Testis (tissue), 2 donors: ENCODE measurements at regions not wholly inside any gene's neighbourhood (a gene's known extent, or its start where the extent isn't known, plus 50 kb on each side); places are given as distances from the start of the nearest gene placed in this dataset.

ENCODE experiments used
- DNase-seq: peaks from one replicate; pipeline ENCODE4 v3.0.0-alpha.2; 2019
- H3K27ac ChIP-seq, 2 donors: fragments of 200-600 bp; sonication (generic); one replicate each; pipeline ENCODE4 v1.5.1; 2019
- H3K27me3 ChIP-seq: fragments of 200-600 bp; sonication (generic); one replicate; pipeline ENCODE4 v1.5.1; 2019
- H3K36me3 ChIP-seq: fragments of 200-600 bp; sonication (generic); one replicate; pipeline ENCODE4 v1.5.1; 2017; ENCODE audit warnings: low read depth; ENCODE audit errors: missing control alignments
- H3K4me1 ChIP-seq: fragments of 200-600 bp; sonication (generic); one replicate; pipeline ENCODE4 v1.5.1; 2019
- H3K4me3 ChIP-seq, 2 donors: fragments of 200-600 bp; sonication (generic); one replicate each; pipeline ENCODE4 v1.5.1; 2017 to 2019
- H3K9me3 ChIP-seq: fragments of 200-600 bp; sonication (generic); one replicate; pipeline ENCODE4 v1.5.1; 2017
- CTCF ChIP-seq, 3 experiments: fragments of 450-650 bp in 2 of 3; fragments of 200-600 bp in 1 of 3; sonication (generic) in 1 of 3; IDR thresholded peaks; one replicate each; pipeline ENCODE4 v1.5.1; 2016 to 2019; ENCODE audit warnings: antibody characterized with exemption in 3 of 3, mild to moderate bottlenecking in 2 of 3, moderate library complexity in 1 of 3
- POLR2A ChIP-seq: fragments of 450-650 bp; IDR thresholded peaks from one replicate; pipeline ENCODE4 v1.6.1; 2017; ENCODE audit warnings: antibody characterized with exemption, mild to moderate bottlenecking, moderate library complexity
- WGBS, 2 donors: methylation state at CpG; one replicate each; pipeline ENCODE4 v1.1.5; 2018; 5-methylcytosine and 5-hydroxymethylcytosine counted together
- intact Hi-C: fragments of 100-400 bp; cut with DNase I; formaldehyde crosslinking; loops from one replicate; pipeline ENCODE4 v1.15.1; 2023; ENCODE audit warnings: low total_unique reads

GRCh38 chr2:234411793-234412192, 85.1 kb downstream of the ARL4C start:
- no peaks in the 10 kb centered on the region for H3K9me3 ChIP-seq
- intact Hi-C loops, result no loop called here
- TF ChIP-seq POLR2A (no peak), CTCF (IDR thresholded peaks at IDR 0.05) (no peak)
- no peak overlapping the region for H3K27ac ChIP-seq
- no peak overlapping the region for H3K4me3 ChIP-seq
- no peaks in the 10 kb centered on the region for H3K4me1 ChIP-seq
- H3K27me3 ChIP-seq, result no peaks in the 10 kb centered on the region
- DNase-seq, result no peak
- no peaks in the 10 kb centered on the region for H3K36me3 ChIP-seq
- whole genome bisulfite sequencing, 2 donors, result 91 to 92% methylated on average over 4 of the region's 4 CpGs

- WGBS, 2 donors, result 49 to 53% methylated on average over 5 of the region's 5 CpGs
- no peaks in the 10 kb centered on the region for H3K4me1 ChIP-seq
These were observed 86.4 kb downstream of the ARL4C start for GRCh38 chr2:234410526-234410925.

GRCh38 chr2:234409590-234409989, 87.3 kb downstream of the ARL4C start:
- Histone ChIP-seq H3K4me3 (peak overlapping the region in 1 of 2 donors; percentile 7), H3K27me3 (no peaks in the 10 kb centered on the region), H3K9me3 (no peaks in the 10 kb centered on the region), H3K27ac (no peak overlapping the region), H3K4me1 (no peaks in the 10 kb centered on the region), H3K36me3 (no peaks in the 10 kb centered on the region)
- intact Hi-C loops, result no loop called here
- TF ChIP-seq POLR2A (no peak), CTCF (IDR thresholded peaks at IDR 0.05) (no peak)
- WGBS, 2 donors, result 64 to 82% methylated on average over 8 of the region's 8 CpGs
- DNase-seq, result no peak

More at GRCh38 chr2:234410526-234410925, 86.4 kb downstream of the ARL4C start:
- H3K27ac ChIP-seq, result no peak overlapping the region
- H3K9me3 ChIP-seq, result no peaks in the 10 kb centered on the region
- DNase-seq, result no peak
- no peaks in the 10 kb centered on the region for H3K36me3 ChIP-seq
- TF ChIP-seq POLR2A (no peak), CTCF (IDR thresholded peaks at IDR 0.05) (no peak)
- no peaks in the 10 kb centered on the region for H3K27me3 ChIP-seq
- intact Hi-C loops, result no loop called here
- H3K4me3 ChIP-seq, result no peak overlapping the region

- H3K4me1 ChIP-seq, result no peaks in the 10 kb centered on the region
- intact Hi-C loops, result no loop called here
- TF ChIP-seq POLR2A, result no peak
- no peak for TF ChIP-seq CTCF (IDR thresholded peaks at IDR 0.05)
These were observed 90.8 kb downstream of the ARL4C start for GRCh38 chr2:234406085-234406484.

GRCh38 chr2:234405462-234405861, 91.4 kb downstream of the ARL4C start:
- H3K27me3 ChIP-seq, result no peaks in the 10 kb centered on the region
- no peaks in the 10 kb centered on the region for H3K9me3 ChIP-seq
- DNase-seq, result no peak
- no peak overlapping the region for H3K4me3 ChIP-seq
- no peaks in the 10 kb centered on the region for H3K36me3 ChIP-seq
- no peaks in the 10 kb centered on the region for H3K4me1 ChIP-seq
- H3K27ac ChIP-seq, result no peak overlapping the region
- intact Hi-C loops, result no loop called here
- WGBS, 2 donors, result 63 to 95% methylated on average over 2 of the region's 2 CpGs
- TF ChIP-seq POLR2A (no peak), CTCF (IDR thresholded peaks at IDR 0.05) (no peak)

More at GRCh38 chr2:234406085-234406484, 90.8 kb downstream of the ARL4C start:
- no peaks in the 10 kb centered on the region for H3K27me3 ChIP-seq
- DNase-seq, result no peak
- no peaks in the 10 kb centered on the region for H3K36me3 ChIP-seq
- WGBS, 2 donors, result 67 to 69% methylated on average over 9 of the region's 9 CpGs
- H3K27ac ChIP-seq, result no peak overlapping the region
- no peaks in the 10 kb centered on the region for H3K9me3 ChIP-seq
- no peak overlapping the region for H3K4me3 ChIP-seq
